GM12873 (cell line): ENCODE measurements at regions not wholly inside any gene's neighbourhood (a gene's known extent, or its start where the extent isn't known, plus 50 kb on each side); places are given as distances from the start of the nearest gene placed in this dataset.

ENCODE experiments used
- TF ChIP-seq, protein P1 (sequence below): IDR thresholded peaks from 2 replicates; pipeline ENCODE4 v1.5.1; 2012; ENCODE audit warnings: low read depth, mild to moderate bottlenecking, moderate library complexity, low read length, control low read depth; ENCODE audit not compliant: insufficient read depth; ENCODE audit errors: missing control alignments

DNA sequence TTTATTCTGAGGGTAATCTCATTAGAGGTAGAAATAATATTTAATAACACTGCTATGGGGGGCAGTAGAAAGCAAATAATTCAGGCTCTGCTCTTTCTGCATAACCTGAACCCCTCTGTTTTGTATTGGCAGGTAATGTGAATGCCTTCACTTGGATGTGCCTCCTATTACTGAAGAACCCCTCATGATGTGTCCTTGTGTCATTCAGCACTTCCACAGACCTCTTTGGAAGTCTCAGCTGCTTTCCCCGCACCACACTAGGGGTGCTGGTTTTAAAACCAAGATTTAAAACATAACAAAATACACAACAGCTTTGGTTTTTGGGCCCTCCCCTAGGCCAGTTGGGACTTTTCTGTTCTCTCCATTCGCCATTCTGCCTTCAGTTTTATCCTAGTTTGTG, 281.7 kb upstream of the MC4R start:
- TF ChIP-seq, protein P1, sequence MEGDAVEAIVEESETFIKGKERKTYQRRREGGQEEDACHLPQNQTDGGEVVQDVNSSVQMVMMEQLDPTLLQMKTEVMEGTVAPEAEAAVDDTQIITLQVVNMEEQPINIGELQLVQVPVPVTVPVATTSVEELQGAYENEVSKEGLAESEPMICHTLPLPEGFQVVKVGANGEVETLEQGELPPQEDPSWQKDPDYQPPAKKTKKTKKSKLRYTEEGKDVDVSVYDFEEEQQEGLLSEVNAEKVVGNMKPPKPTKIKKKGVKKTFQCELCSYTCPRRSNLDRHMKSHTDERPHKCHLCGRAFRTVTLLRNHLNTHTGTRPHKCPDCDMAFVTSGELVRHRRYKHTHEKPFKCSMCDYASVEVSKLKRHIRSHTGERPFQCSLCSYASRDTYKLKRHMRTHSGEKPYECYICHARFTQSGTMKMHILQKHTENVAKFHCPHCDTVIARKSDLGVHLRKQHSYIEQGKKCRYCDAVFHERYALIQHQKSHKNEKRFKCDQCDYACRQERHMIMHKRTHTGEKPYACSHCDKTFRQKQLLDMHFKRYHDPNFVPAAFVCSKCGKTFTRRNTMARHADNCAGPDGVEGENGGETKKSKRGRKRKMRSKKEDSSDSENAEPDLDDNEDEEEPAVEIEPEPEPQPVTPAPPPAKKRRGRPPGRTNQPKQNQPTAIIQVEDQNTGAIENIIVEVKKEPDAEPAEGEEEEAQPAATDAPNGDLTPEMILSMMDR = no peak

DNA sequence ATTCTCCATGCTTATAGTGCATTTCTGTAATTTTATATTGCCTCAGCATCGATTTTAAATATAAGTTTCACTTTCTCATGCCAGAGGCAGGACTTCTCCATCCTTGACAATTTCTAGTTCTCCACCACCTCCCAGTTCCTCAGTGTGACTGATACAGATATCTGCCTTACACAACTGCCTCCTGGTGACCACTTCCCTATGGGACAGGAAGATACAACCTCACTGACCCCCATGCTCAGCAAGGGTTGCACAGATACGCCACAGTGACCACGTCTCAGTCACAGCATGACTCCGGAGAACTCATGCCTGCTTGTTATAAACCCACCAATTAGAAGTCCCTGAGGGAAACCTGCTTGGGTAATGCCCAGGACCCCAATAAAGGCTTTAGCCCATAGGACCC, 284.0 kb upstream of the MC4R start:
- TF ChIP-seq, protein P1 = no peak

- TF ChIP-seq, protein P1 = no peak
Observed at GRCh38 chr18:60662491-60662890, 289.9 kb upstream of the MC4R start.

GRCh38 chr18:60663060-60663989, 290.8 kb upstream of the MC4R start:
- TF ChIP-seq, protein P1 = no peak

GRCh38 chr18:60664736-60665135, 292.2 kb upstream of the MC4R start:
- TF ChIP-seq, protein P1 = no peak

DNA sequence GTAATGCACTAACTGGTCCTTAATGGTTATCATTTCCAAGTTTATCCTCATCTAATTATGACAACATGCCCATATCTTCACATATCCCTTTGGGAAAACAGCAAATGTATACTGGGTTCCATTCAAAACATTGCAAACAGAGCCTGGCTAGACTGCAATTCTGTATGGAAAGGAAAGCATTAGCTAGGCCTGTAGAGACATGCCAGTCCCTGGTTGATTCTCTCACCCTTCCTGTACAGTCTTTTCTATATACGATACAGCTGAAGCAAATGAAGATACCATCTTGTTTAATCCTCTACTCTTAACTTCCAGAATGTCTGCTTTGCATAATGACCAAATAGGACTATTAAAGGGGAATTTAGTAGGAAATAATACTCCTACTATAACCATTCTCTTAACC, 294.4 kb upstream of the MC4R start:
- TF ChIP-seq, protein P1 = no peak

DNA sequence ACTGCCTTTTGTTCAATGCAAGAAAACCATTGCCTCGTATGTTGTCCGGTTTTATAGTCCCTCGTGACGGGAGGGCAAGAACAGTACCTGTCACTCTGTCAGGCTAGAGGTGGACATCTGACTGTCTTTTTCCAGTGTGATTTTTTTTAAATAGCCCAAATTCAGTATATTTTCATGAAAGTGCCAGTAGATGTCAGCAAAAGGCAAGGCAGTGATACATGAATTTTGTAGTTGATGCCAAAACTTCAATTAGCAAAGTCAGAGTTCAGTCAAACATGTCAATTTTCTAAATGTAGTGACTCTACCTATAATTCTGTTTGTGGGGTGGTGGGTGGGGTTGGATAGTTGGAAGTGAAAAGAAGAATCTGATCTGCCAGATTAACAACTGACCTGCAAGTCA, 296.0 kb upstream of the MC4R start:
- TF ChIP-seq, protein P1 = peak; percentile 7
